GM23338 (cell line): ENCODE measurements at regions not wholly inside any gene's neighbourhood (a gene's known extent, or its start where the extent isn't known, plus 50 kb on each side); places are given as distances from the start of the nearest gene placed in this dataset.

Experiments
- ATAC-seq: fragments of 200-7000 bp; cut with Tn5 transposase; 3 replicates; pipeline ENCODE4 v1.9.1; 2020
- DNase-seq: peaks from one replicate; pipeline ENCODE4 v3.0.0-alpha.2; 2015; ENCODE audit warnings: low spot score
- H2AFZ ChIP-seq: fragments of 200-600 bp; sonication (generic); 2 replicates; pipeline ENCODE4 v1.8.0; 2016; ENCODE audit warnings: antibody characterized with exemption, mild to moderate bottlenecking, moderate library complexity
- H3F3A ChIP-seq: fragments of 200-600 bp; sonication (generic); replicated peaks from 2 replicates; pipeline ENCODE4 v1.8.0; 2017; ENCODE audit warnings: antibody characterized with exemption, mixed run types, low read depth
- H3K27ac ChIP-seq: fragments of 200-600 bp; sonication (generic); 2 replicates; pipeline ENCODE4 v1.6.1; 2016; ENCODE audit warnings: low read depth
- H3K27me3 ChIP-seq: fragments of 200-600 bp; sonication (generic); 2 replicates; pipeline ENCODE4 v1.8.0; 2016; ENCODE audit warnings: mild to moderate bottlenecking, mixed run types, moderate library complexity; ENCODE audit not compliant: insufficient read depth
- H3K36me3 ChIP-seq: fragments of 200-600 bp; sonication (generic); 2 replicates; pipeline ENCODE4 v1.8.0; 2016; ENCODE audit warnings: mild to moderate bottlenecking; ENCODE audit not compliant: insufficient read depth
- H3K4me1 ChIP-seq: fragments of 200-600 bp; sonication (generic); 2 replicates; pipeline ENCODE4 v1.8.0; 2016; ENCODE audit warnings: mild to moderate bottlenecking, moderate library complexity; ENCODE audit not compliant: insufficient read depth
- H3K4me2 ChIP-seq: fragments of 200-600 bp; sonication (generic); 2 replicates; pipeline ENCODE4 v1.7.1; 2017; ENCODE audit warnings: mixed run types
- H3K4me3 ChIP-seq: fragments of 200-600 bp; sonication (generic); 2 replicates; pipeline ENCODE4 v1.6.1; 2016; ENCODE audit warnings: mixed run types
- H3K79me2 ChIP-seq: fragments of 200-600 bp; sonication (generic); replicated peaks from 2 replicates; pipeline ENCODE4 v1.8.0; 2017; ENCODE audit warnings: mild to moderate bottlenecking; ENCODE audit not compliant: insufficient read depth
- H3K9me2 ChIP-seq: fragments of 200-600 bp; sonication (generic); 2 replicates; pipeline ENCODE4 v1.8.0; 2017; ENCODE audit not compliant: insufficient read depth
- H4K20me1 ChIP-seq: fragments of 200-600 bp; sonication (generic); replicated peaks from 2 replicates; pipeline ENCODE4 v1.8.0; 2017; ENCODE audit warnings: mild to moderate bottlenecking; ENCODE audit not compliant: insufficient read depth
- H3K27ac Mint-ChIP-seq: 2 replicates; pipeline ENCODE4 v1.8.0; 2020; ENCODE audit warnings: inconsistent platforms, mild to moderate bottlenecking, moderate library complexity, mixed read lengths
- H3K27me3 Mint-ChIP-seq: 3 replicates; pipeline ENCODE4 v1.8.0; 2022; ENCODE audit warnings: low read depth, mild to moderate bottlenecking, moderate library complexity, mixed read lengths, inconsistent platforms; ENCODE audit not compliant: insufficient read depth, poor library complexity
- H3K36me3 Mint-ChIP-seq: 3 replicates; pipeline ENCODE4 v1.8.0; 2021; ENCODE audit warnings: low read depth, mild to moderate bottlenecking, inconsistent platforms, moderate library complexity, mixed read lengths
- H3K4me1 Mint-ChIP-seq: 3 replicates; pipeline ENCODE4 v1.8.0; 2020; ENCODE audit warnings: mild to moderate bottlenecking, inconsistent platforms, mixed read lengths
- H3K4me3 Mint-ChIP-seq: 3 replicates; pipeline ENCODE4 v1.8.0; 2021; ENCODE audit warnings: moderate library complexity, mild to moderate bottlenecking, inconsistent platforms, mixed read lengths
- H3K9me3 Mint-ChIP-seq: 3 replicates; pipeline ENCODE4 v1.8.0; 2020; ENCODE audit warnings: moderate library complexity, mild to moderate bottlenecking, inconsistent platforms, mixed read lengths
- CREB1 ChIP-seq: fragments of 250-450 bp; sonication (Bioruptor Pico); IDR thresholded peaks from 2 replicates; pipeline ENCODE4 v1.5.0; 2020; ENCODE audit warnings: low read depth, mild to moderate bottlenecking, moderate library complexity
- CTCF ChIP-seq, 2 experiments: fragments of 200-600 bp in 1 of 2; sonication (generic) in 1 of 2; conservative IDR thresholded peaks; 2 replicates each; pipeline versions ENCODE4 v1.5.1 to v1.6.1; 2016 to 2017; ENCODE audit warnings: antibody characterized with exemption in 2 of 2, low read depth in 2 of 2, mild to moderate bottlenecking in 2 of 2, moderate library complexity in 1 of 2
- ETS1 ChIP-seq: IDR thresholded peaks from 2 replicates; pipeline ENCODE4 v1.6.1; 2016; ENCODE audit warnings: antibody characterized with exemption
- EZH2 ChIP-seq: fragments of 200-600 bp; sonication (generic); IDR thresholded peaks from one replicate; pipeline ENCODE4 v1.8.0; 2017; ENCODE audit warnings: antibody characterized with exemption, mild to moderate bottlenecking, low read depth; ENCODE audit not compliant: unreplicated experiment
- EZH2phosphoT487 ChIP-seq: fragments of 200-600 bp; sonication (generic); IDR thresholded peaks from one replicate; pipeline ENCODE4 v1.8.1; 2018; ENCODE audit warnings: antibody characterized with exemption; ENCODE audit not compliant: unreplicated experiment
- NANOG ChIP-seq: IDR thresholded peaks from 2 replicates; pipeline ENCODE4 v1.6.1; 2016; ENCODE audit warnings: antibody characterized with exemption, borderline replicate concordance
- POLR2AphosphoS5 ChIP-seq: IDR thresholded peaks from 2 replicates; pipeline ENCODE4 v1.6.1; 2016; ENCODE audit warnings: antibody characterized with exemption, low read depth
- STAT1 ChIP-seq: IDR thresholded peaks from one replicate; pipeline ENCODE4 v1.6.1; 2016; ENCODE audit warnings: antibody characterized with exemption; ENCODE audit not compliant: unreplicated experiment
- ZNF114 ChIP-seq: fragments of 250-450 bp; sonication (Bioruptor Pico); IDR thresholded peaks from 2 replicates; pipeline ENCODE4 v1.5.0; 2020; ENCODE audit warnings: mild to moderate bottlenecking, moderate library complexity
- ZNF462 ChIP-seq: fragments of 250-450 bp; sonication (Bioruptor Pico); IDR thresholded peaks from 2 replicates; pipeline ENCODE4 v1.5.0; 2020; ENCODE audit warnings: mild to moderate bottlenecking, moderate library complexity

GRCh38 chr3:25962255-25962654, 172.4 kb downstream of the OXSM start:
- Histone ChIP-seq H3K9me2 (no peaks in the 10 kb centered on the region), H3K27me3 (no peaks in the 10 kb centered on the region), H3K27ac (no peak overlapping the region), H3K4me1 (no peaks in the 10 kb centered on the region), H3K36me3 (no peaks in the 10 kb centered on the region), H3F3A (no peaks in the 10 kb centered on the region), H3K79me2 (no peaks in the 10 kb centered on the region), H3K4me2 (no peak overlapping the region), H3K4me3 (no peak overlapping the region), H2AFZ (peak overlapping the region; percentile 33; the same call in 1 of the 2 replicates), H4K20me1 (no peaks in the 10 kb centered on the region)
- H3K9me3 Mint-ChIP-seq, result no peaks in the 10 kb centered on the region
- TF ChIP-seq CREB1 (CRISPR knock-in tag), result no peak
- TF ChIP-seq CTCF (conservative IDR thresholded peaks at IDR 0.05; ENCODE audit: low read depth in 2 of 2), result peak; percentile 64 to 76
- TF ChIP-seq ZNF462 (CRISPR knock-in tag), result no peak
- no peak for TF ChIP-seq EZH2phosphoT487
- H3K4me1 Mint-ChIP-seq, result no peaks in the 10 kb centered on the region
- ATAC-seq, result peak; percentile 99
- H3K36me3 Mint-ChIP-seq, result no peaks in the 10 kb centered on the region
- no peak overlapping the region for H3K4me3 Mint-ChIP-seq
- DNase-seq, result peak; percentile 87
- H3K27ac Mint-ChIP-seq, result no peak overlapping the region
- no peaks in the 10 kb centered on the region for H3K27me3 Mint-ChIP-seq

GRCh38 chr3:25964141-25964540, 174.3 kb downstream of the OXSM start:
- ATAC-seq (no peak), DNase-seq (no peak)
- Histone ChIP-seq H3F3A (no peaks in the 10 kb centered on the region), H3K4me1 (no peaks in the 10 kb centered on the region), H3K36me3 (no peaks in the 10 kb centered on the region), H3K27ac (no peak overlapping the region), H3K79me2 (no peaks in the 10 kb centered on the region), H3K27me3 (no peaks in the 10 kb centered on the region), H3K4me2 (no peak overlapping the region), H3K9me2 (no peaks in the 10 kb centered on the region), H3K4me3 (no peak overlapping the region), H2AFZ (no peak overlapping the region), H4K20me1 (no peaks in the 10 kb centered on the region)
- Mint-ChIP-seq H3K4me1 (no peaks in the 10 kb centered on the region), H3K27ac (no peak overlapping the region), H3K9me3 (no peaks in the 10 kb centered on the region), H3K4me3 (no peak overlapping the region), H3K36me3 (no peaks in the 10 kb centered on the region), H3K27me3 (no peaks in the 10 kb centered on the region)
- TF ChIP-seq EZH2 (no peak), CREB1 (CRISPR knock-in tag) (no peak), ZNF114 (CRISPR knock-in tag) (no peak), ETS1 (no peak), STAT1 (no peak), NANOG (no peak), POLR2AphosphoS5 (no peak), CTCF (conservative IDR thresholded peaks at IDR 0.05; ENCODE audit: low read depth in 2 of 2) (no peak)
